Kidney epithelial cell (primary cell): ENCODE measurements at regions not wholly inside any gene's neighbourhood (a gene's known extent, or its start where the extent isn't known, plus 50 kb on each side); places are given as distances from the start of the nearest gene placed in this dataset.

Source experiments
- DNase-seq: peaks from one replicate; pipeline ENCODE4 v3.0.0-alpha.2; 2010; ENCODE audit warnings: low read depth
- H3K27me3 ChIP-seq: 2 replicates; pipeline ENCODE4 v1.6.0; 2011; ENCODE audit warnings: low read length; ENCODE audit not compliant: control insufficient read depth, insufficient read depth
- H3K36me3 ChIP-seq: 2 replicates; pipeline ENCODE4 v1.5.1; 2011; ENCODE audit warnings: low read length; ENCODE audit not compliant: control insufficient read depth, insufficient read depth
- H3K4me3 ChIP-seq: 2 replicates; pipeline ENCODE4 v1.5.1; 2011; ENCODE audit warnings: low read depth, mild to moderate bottlenecking, control low read depth, low read length
- CTCF ChIP-seq: IDR thresholded peaks from 2 replicates; pipeline ENCODE4 v1.5.1; 2011; ENCODE audit warnings: mild to moderate bottlenecking, moderate library complexity, low read length, control low read depth, inconsistent platforms; ENCODE audit not compliant: insufficient read depth, poor library complexity, severe bottlenecking

GRCh38 chr22:41040483-41040882, 51.9 kb upstream of the EP300 start:
- TF ChIP-seq CTCF, result no peak
- Histone ChIP-seq H3K4me3 (no peak overlapping the region), H3K27me3 (no peaks in the 10 kb centered on the region), H3K36me3 (no peaks in the 10 kb centered on the region)
- no peak for DNase-seq

GRCh38 chr22:41041532-41041931, 50.9 kb upstream of the EP300 start:
- no peaks in the 10 kb centered on the region for H3K27me3 ChIP-seq
- H3K4me3 ChIP-seq, result no peak overlapping the region
- TF ChIP-seq CTCF, result no peak
- no peaks in the 10 kb centered on the region for H3K36me3 ChIP-seq
- no peak for DNase-seq
